HG02973 (cell line): ENCODE measurements at regions not wholly inside any gene's neighbourhood (a gene's known extent, or its start where the extent isn't known, plus 50 kb on each side); places are given as distances from the start of the nearest gene placed in this dataset.
"Not testable (repeated sequence)": the region's sequence is repeated elsewhere in the genome, so short reads cannot be mapped to it uniquely, and the experiment has no call there.

ENCODE experiments used
- ATAC-seq: cut with Tn5 transposase; IDR thresholded peaks from one replicate; pipeline ENCODE4 v1.9.1; 2021; ENCODE audit warnings: moderate library complexity; ENCODE audit not compliant: unreplicated experiment

DNA sequence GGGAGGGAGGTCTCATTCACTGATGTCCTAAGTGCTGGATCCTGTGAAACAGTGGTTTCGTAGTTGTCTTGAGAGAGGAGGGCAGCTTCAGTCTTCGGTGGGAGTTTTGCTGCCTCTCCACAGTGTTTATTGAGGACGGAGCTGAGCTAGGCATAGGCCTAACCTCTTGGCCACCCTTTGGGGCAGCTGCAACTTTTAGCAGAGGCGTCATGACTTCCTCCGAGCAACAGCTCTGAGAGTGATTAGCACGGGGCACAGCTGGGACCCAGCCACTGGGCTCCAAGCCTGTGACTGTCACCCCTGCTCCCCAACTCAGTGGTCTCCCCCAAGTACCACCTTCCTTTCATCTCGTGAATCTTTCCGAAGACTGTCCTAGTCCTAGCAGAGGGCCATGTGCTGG is 139.9 kb upstream of the NCOR2 start:
- ATAC-seq = no peak

- ATAC-seq = no peak
Observed at GRCh38 chr12:124706363-124706762, 139.0 kb upstream of the NCOR2 start.

GRCh38 chr12:124705545-124706138 is 138.2 kb upstream of the NCOR2 start:
- ATAC-seq = no peak

GRCh38 chr12:124704619-124705018 is 137.2 kb upstream of the NCOR2 start:
- ATAC-seq = no peak

DNA sequence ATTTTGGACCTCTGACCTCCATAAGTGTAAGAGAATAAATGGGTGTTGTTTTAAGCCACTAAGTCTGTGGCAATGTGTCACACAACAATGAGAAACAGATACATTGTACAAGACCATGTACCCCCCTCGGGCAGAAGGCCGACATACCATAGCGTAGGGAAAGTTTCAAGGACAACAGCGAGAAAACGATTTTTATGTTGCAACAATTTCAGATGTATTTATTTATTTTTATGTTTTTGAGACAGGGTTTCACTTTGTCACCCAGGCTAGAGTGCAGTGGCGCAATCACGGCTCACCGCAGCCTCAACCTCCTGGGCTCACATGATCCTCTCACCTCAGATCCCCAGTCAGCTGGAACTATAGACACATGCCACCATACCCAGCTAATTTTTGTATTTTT is 136.4 kb upstream of the NCOR2 start:
- no peak for ATAC-seq

GRCh38 chr12:124702736-124703135 is 135.3 kb upstream of the NCOR2 start:
- no peak for ATAC-seq

DNA sequence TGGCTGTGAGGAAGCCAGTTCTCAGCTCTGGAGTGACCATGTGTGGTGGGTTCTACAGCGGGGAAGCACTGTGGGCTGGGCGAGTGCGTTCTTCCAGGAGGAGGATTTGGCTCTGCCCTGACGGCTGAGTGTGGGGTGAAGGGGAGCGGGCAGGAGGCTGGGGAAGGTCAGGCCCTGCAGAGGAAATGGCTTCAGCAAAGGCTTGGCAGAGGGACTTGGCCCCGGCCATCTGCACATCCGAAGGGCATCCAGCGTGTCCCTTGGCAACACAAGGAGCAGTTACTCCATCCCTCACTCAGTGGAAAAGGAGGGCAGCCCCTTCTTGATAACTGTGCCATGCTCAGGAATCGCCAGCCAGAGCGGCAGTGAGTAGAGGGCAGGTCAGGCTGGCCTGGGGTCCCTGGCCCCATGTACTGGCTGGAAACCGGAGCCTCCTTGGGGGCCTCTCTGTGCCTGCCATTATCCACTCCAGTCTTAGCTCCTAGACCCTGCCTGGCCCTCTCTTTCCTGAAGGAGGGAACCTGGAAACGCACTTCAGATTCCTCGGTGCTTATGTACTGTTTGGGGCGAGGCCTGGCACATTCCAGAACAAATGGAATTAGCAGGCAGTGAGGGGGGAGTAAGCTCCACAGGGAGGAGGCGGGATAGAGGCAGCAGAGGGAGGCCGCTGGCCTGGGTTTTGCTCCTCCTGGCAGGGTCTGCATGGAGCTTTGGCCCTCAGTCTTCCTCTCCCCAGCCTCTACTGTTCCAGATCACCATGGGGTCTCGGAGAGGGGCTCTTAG is 133.6 kb upstream of the NCOR2 start:
- ATAC-seq = no peak

DNA sequence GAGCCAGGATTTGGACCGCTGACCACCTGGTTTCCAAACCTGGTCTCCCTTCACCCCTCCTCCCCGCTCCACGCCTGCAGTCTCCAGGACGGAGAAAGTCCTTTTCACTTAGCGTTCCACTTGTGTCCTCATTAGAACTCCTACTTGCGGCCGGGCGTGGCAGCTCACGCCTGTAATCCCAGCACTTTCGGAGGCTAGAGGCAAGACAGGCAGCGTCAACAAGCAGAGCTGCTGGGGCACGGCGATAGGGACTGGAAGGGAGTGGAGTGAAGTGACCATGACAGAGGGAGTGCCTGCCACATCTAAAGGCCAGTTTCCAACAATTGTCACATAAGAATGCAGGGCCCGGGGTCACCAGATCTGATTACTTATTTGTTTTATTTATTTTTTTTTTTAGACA is 132.5 kb upstream of the NCOR2 start:
- no peak for ATAC-seq

DNA sequence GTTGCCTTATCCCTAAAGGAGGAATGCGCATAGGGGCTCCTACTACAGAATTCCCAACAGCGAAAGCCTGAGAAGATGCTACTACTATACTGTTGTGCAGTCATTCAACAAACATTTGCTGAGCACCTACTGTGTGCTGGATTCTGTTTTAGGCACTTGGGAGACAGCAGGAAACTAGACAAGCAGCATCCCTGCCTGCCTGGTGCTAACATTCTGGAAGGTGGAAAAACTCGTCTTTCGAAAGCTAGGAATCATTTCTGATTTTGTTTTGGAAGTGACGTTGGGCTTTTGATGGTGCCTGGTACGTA is 131.5 kb upstream of the NCOR2 start:
- no peak for ATAC-seq

- no peak for ATAC-seq
Observed at GRCh38 chr12:124698211-124698997, 131.0 kb upstream of the NCOR2 start.

GRCh38 chr12:124697722-124698121 is 130.3 kb upstream of the NCOR2 start:
- ATAC-seq = not testable (repeated sequence)

DNA sequence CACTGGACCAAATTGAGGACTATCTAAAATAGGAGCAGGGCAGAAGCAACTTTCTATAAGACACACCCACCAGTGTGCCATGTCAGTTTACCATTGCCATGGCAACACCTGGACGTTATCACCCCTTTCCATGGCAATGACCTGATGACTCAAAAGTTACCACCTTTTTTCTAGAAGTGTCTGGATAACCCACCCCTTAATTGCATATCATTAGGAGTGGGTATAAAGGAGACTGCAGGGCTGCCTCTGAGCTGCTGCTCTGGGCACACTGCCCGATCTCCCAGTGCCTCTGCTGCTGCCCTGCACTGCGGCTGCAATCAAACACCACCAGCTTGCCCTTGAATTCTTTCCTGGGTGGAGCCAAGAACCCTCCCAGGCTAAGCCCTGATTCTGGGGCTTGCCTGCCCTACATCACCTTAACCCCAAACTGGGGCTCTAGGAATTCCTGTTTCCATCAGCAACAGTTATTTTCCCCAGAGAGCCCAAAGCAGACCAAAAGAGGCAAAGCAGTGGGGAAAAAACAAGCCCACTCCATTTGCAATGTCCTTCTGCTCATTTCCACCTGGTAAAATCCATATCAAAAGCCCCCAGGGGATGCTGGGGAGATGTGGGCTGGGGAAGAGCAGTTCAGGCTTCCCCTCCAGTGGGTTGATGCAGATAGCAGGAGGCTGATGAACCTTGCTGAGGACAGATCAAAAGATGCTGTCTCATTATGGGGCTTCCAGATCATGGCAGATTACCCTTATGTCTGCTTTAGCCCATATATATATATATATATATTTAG is 129.5 kb upstream of the NCOR2 start:
- ATAC-seq = no peak

DNA sequence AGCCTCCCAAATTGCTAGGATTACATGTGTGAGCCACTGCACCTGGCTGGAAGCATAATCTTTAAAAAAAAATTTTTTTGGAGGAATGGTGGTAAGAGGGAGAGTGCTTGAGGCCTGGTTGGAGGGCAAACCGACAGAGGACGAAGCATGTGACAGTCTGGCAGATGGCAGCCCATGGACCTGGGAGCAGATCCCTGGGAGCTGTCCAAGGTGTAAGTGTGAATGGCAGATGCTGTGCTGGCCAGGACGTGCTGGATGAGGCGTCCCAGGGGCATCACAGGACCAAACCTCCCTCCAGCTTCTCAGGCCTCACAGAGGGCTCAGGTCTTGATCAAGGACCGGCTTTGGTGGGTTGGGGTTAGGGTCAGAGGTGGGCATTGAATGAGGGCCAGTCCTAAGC is 128.4 kb upstream of the NCOR2 start:
- ATAC-seq = no peak

GRCh38 chr12:124694846-124695497 is 127.6 kb upstream of the NCOR2 start:
- no peak for ATAC-seq

- no peak for ATAC-seq
Observed at GRCh38 chr12:124694250-124694649, 126.8 kb upstream of the NCOR2 start.

- ATAC-seq = no peak
Observed at GRCh38 chr12:124693111-124693723, 125.8 kb upstream of the NCOR2 start.

DNA sequence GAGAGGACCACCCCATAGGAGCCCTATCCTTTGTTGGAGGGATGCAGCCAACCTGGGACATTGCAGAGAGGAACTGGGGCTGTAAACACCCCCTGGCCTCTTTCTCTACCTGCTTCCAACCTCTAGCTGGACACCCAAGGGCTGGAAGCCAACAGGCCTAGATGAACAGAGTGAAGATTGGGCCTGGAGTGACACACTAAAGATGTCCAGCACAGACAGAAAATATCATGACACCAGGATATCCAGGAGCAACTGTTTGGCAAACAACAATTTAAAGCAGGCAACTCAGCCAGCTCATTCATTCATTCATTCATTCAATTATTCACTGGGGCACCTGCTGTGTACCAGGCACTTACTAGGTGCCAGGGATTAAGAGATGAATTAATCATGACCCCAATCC is 125.0 kb upstream of the NCOR2 start:
- no peak for ATAC-seq

DNA sequence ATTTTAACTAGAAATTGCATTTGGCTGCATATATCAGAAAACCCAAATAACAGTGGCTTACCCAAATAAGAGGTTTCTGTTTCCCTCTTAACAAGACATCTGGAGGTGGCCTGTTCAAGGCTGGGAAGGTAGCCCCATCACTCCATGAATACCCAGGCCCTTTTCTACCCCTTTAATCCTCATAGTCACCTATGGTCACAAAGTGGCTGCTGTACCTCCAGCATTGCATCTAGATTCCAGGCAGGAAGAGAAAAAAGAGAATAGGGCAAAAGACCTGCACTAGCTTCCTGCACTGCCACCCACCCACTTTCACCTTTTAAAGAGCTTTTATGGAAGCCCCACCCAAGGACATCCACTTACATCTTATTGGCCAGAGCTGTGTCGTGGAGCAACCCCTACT is 124.0 kb upstream of the NCOR2 start:
- ATAC-seq = no peak

DNA sequence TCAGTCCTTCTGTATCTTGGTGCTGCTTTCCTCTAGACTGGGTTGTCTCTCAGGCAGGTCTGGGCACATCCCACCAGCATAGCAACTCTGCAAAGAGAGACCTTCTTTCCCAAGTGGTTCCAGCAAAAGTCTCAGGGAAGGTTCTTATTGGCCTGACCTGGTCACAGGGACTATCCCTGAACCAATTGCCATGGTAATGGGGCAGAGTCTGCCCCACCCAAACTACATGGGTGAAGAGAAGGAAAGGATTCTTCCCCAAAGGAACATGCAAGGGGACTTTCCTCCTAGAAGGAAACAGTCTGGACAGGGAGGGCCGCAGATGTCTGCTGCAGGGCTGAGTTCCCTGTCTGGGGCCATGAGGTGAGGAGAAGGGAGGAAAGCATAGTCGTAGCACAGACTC is 122.2 kb upstream of the NCOR2 start:
- no peak for ATAC-seq

- ATAC-seq = no peak
Observed at GRCh38 chr12:124688356-124688992, 121.1 kb upstream of the NCOR2 start.
